Right atrium auricular region (tissue), 2 donors: ENCODE measurements at regions not wholly inside any gene's neighbourhood (a gene's known extent, or its start where the extent isn't known, plus 50 kb on each side); places are given as distances from the start of the nearest gene placed in this dataset.

ENCODE experiments used
- DNase-seq: peaks from one replicate; pipeline ENCODE4 v3.0.0-alpha.2; 2019; ENCODE audit warnings: low spot score
- H3K27ac ChIP-seq, 2 donors: fragments of 200-600 bp; sonication (generic); 1 replicate in 1 of 2; 2 replicates in 1 of 2; pipeline ENCODE4 v1.5.1; 2016 to 2019
- H3K27me3 ChIP-seq, 2 donors: fragments of 200-600 bp; sonication (generic); one replicate each; pipeline versions ENCODE4 v1.5.1 to v1.6.0; 2017 to 2019
- H3K36me3 ChIP-seq: fragments of 200-600 bp; sonication (generic); one replicate; pipeline ENCODE4 v1.5.1; 2016
- H3K4me1 ChIP-seq, 2 donors: fragments of 200-600 bp; sonication (generic); one replicate each; pipeline versions ENCODE4 v1.5.1 to v1.6.0; 2017 to 2019
- H3K4me3 ChIP-seq, 2 donors: fragments of 200-600 bp; sonication (generic); 1 replicate in 1 of 2; 2 replicates in 1 of 2; pipeline ENCODE4 v1.5.1; 2017 to 2019; ENCODE audit warnings: mild to moderate bottlenecking in 1 of 2, moderate library complexity in 1 of 2
- H3K9me3 ChIP-seq, 2 donors: fragments of 200-600 bp; sonication (generic); one replicate each; pipeline ENCODE4 v1.5.1; 2019
- TF ChIP-seq, protein P1 (sequence below), 2 donors: fragments of 200-600 bp; sonication (generic); IDR thresholded peaks; one replicate each; pipeline ENCODE4 v1.5.1; 2019; ENCODE audit warnings: antibody characterized with exemption in 2 of 2

DNA sequence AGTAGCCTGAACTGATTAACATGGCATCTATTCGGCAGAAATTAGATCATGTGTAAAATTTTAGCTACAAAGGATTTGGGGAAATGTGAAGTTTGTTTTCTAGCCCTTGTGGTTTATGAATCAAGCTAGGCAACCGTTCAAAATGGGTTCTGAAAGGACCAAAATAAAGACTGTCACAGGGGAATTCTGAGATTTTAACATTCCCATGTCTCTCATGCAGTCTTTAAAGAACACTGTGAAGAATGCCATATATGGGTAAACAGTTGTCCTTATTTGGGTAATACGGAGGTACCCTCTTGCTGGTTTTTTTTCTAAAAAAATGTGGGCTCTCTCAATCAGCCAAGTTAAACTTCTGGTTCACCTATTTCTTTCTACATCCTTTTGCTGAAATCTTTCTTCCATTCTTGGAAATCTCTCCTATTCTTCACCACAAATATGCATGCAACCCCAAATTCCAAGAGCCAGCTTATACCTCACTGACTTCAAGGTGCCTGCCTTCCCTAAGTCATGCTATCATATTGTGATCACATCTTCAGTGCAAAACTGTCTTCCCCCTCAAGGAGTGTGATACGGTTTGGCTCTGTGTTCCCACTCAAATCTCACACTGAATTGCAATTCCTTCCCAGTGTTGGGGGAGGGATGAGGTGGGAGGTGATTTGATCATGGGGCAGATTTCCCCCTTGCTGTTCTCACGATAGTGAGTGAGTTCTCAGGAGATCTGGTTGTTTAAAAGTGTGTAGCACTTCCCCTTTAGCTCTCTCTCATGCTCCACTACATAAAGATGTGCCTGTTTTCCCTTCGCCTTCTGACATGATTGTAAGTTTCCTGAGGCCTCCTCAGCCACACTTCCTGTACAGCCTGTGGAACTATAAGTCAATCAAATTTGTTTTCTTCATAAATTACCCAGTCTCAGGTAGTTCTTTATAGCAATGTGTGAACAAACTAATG lies 308.7 kb downstream of the TTLL7 start:
- TF ChIP-seq, protein P1, sequence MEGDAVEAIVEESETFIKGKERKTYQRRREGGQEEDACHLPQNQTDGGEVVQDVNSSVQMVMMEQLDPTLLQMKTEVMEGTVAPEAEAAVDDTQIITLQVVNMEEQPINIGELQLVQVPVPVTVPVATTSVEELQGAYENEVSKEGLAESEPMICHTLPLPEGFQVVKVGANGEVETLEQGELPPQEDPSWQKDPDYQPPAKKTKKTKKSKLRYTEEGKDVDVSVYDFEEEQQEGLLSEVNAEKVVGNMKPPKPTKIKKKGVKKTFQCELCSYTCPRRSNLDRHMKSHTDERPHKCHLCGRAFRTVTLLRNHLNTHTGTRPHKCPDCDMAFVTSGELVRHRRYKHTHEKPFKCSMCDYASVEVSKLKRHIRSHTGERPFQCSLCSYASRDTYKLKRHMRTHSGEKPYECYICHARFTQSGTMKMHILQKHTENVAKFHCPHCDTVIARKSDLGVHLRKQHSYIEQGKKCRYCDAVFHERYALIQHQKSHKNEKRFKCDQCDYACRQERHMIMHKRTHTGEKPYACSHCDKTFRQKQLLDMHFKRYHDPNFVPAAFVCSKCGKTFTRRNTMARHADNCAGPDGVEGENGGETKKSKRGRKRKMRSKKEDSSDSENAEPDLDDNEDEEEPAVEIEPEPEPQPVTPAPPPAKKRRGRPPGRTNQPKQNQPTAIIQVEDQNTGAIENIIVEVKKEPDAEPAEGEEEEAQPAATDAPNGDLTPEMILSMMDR (IDR thresholded peaks at IDR 0.05) = no peak
- Histone ChIP-seq H3K4me1 (peaks cover 0 to 24% of the 10 kb centered on the region in 2 donors), H3K27ac (no peak overlapping the region), H3K36me3 (no peaks in the 10 kb centered on the region), H3K4me3 (no peak overlapping the region), H3K9me3 (no peaks in the 10 kb centered on the region), H3K27me3 (no peaks in the 10 kb centered on the region)
- DNase-seq = no peak

DNA sequence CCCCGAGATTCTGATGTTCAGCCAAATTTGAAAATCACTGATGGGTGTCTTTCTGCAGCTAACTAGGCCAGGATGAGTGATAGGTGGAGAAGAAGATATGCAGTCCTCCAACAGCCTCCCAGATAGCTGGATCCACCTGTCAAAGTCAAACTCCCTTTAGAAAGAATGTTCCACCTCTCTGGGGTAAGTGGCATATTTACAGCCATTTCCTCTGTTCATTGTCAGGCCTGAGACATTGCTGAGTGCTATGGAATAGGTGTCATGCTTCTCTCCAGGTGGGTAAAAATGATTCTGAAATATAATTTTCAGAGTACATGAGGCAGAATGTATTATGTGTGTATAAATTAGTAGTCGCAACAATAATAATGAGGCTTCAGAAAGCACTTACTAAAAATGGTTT lies 316.8 kb downstream of the TTLL7 start:
- TF ChIP-seq, protein P1 (IDR thresholded peaks at IDR 0.05) = no peak
- H3K27ac ChIP-seq = no peak overlapping the region
- no peaks in the 10 kb centered on the region for H3K9me3 ChIP-seq
- no peak overlapping the region for H3K4me3 ChIP-seq
- no peaks in the 10 kb centered on the region for H3K4me1 ChIP-seq
- H3K27me3 ChIP-seq = no peaks in the 10 kb centered on the region
- DNase-seq = no peak
- H3K36me3 ChIP-seq = no peaks in the 10 kb centered on the region

DNA sequence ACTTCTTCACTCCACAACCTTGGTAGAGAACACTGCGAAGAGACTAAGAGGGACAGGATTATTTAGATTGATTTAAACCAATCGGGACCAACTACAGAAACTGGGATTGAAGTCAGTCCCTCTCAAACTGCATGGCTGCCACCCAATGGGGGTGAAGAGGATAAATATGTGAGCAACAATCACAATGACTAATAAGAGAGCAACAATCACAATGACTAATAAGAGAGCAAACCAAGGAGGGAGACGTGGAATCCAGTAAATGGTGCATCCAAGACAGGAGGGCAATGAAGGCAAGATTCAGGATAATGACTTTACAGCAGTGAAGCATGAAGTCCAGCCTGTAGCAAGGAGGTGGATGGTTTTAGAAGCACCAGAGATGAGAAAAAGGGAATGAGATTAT lies 322.8 kb downstream of the TTLL7 start:
- Histone ChIP-seq H3K36me3 (no peaks in the 10 kb centered on the region), H3K4me1 (no peaks in the 10 kb centered on the region), H3K27ac (no peak overlapping the region), H3K4me3 (no peak overlapping the region), H3K27me3 (no peaks in the 10 kb centered on the region), H3K9me3 (no peaks in the 10 kb centered on the region)
- TF ChIP-seq, protein P1 (IDR thresholded peaks at IDR 0.05) = no peak
- DNase-seq = no peak

DNA sequence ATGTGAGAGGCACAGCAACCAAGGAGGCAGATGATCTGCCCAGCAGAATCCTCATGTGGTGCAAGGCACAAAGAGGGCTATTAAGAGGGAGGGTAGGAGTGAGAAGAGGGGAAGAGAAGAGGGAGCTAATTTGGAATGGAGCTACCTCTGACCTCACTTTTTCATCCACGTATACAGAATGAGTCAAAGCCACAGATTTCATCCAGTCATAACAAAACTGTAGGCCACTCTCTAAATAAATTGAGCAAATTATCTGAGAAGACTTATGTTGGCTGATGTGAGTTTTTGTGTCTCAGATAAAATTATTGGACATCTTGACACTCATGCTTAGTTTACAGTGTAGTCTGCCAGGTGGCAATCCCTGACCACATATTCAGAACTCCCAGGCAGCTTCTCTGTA lies 325.6 kb downstream of the TTLL7 start:
- Histone ChIP-seq H3K27me3 (no peaks in the 10 kb centered on the region), H3K4me3 (no peak overlapping the region), H3K27ac (no peak overlapping the region), H3K9me3 (no peaks in the 10 kb centered on the region), H3K36me3 (no peaks in the 10 kb centered on the region), H3K4me1 (no peaks in the 10 kb centered on the region)
- TF ChIP-seq, protein P1 (IDR thresholded peaks at IDR 0.05) = no peak
- no peak for DNase-seq

DNA sequence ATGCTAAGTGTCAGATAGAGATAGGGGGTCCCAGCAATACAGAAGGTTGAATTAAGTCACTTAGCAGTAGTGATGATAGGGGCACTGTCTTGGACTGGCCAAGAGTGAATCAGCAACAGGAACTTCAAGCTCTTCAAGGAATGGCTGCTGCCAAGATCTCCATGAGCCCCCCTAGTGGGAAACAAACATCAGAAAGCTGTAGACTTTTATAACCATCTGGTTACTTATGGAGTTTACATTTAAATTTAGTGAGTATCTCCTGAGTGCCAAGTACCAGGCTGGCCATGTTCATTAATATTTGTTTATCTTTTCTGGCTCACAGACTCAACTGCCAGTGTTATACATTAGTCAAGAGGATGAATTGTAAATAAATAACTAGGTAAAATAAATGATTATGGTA lies 327.3 kb downstream of the TTLL7 start:
- Histone ChIP-seq H3K9me3 (no peaks in the 10 kb centered on the region), H3K4me3 (no peak overlapping the region), H3K27me3 (no peaks in the 10 kb centered on the region), H3K27ac (no peak overlapping the region), H3K4me1 (no peaks in the 10 kb centered on the region), H3K36me3 (no peaks in the 10 kb centered on the region)
- TF ChIP-seq, protein P1 (IDR thresholded peaks at IDR 0.05) = no peak
- DNase-seq = no peak
